Activated CD4-positive, alpha-beta T cell treated with anti-CD3 and anti-CD28 coated beads, Interleukin-2, amount 50 U/mL, for 16 hours (primary cell): ENCODE measurements at regions not wholly inside any gene's neighbourhood (a gene's known extent, or its start where the extent isn't known, plus 50 kb on each side); places are given as distances from the start of the nearest gene placed in this dataset.

Experiments used
- DNase-seq: peaks from one replicate; pipeline ENCODE4 v3.0.0-alpha.2; 2020

DNA sequence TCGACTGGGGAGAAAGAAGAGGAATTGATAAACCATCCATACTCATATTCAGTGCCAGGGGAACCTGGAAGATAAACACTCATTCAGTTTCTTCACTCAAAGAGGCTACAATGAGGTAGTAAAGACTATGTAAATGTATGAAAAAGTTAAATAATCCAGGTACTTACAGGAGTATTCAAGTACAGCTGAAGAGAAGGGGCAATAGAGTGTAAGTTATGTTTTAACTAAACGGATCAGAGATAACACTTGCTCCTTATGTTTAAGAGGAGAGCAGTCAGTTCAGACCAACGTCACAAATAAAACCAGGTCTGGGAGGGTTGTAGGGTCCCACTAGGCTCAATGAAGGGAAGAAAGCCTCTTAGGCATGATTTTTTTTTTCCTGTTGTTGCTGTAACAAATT is 358.3 kb upstream of the SMIM21 start:
- DNase-seq = no peak

DNA sequence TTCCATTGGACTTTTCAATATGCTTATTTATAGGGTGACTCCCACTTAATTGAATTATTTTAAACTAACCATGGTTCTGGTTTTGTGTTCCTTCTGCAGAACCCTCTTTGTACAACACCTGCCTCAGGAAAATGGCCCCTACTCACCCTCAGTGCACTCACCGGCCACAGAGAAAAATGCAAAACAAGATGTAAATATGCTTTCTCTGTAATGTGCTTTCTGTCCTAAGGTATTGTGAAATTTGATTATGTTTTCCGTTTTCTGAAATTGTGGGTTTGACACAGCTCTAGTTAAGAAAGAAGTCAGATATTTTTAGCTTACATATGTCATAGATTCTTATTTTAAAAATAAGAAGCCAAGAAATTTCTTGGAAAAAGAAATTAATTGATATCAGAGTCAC is 357.7 kb upstream of the SMIM21 start:
- no peak for DNase-seq

DNA sequence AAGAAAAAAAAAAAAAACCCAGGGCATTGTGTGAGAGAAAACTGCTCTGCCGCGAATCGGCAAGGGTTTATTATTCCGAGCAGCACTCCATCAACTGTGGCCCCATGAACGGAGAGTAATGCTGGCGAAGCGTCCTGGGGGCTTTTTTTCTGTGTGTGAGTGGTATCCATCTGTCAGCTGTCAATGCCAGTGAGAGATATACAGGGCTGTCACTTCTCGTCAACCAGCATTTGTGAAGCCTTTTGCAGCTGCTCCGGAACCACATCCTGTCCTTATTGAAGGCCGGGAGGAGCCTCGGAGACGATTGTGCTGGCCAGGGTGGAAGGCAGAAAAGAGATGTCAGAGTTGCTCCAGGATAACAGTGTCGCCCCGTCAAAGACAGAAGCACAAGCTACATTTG is 356.9 kb upstream of the SMIM21 start:
- no peak for DNase-seq

DNA sequence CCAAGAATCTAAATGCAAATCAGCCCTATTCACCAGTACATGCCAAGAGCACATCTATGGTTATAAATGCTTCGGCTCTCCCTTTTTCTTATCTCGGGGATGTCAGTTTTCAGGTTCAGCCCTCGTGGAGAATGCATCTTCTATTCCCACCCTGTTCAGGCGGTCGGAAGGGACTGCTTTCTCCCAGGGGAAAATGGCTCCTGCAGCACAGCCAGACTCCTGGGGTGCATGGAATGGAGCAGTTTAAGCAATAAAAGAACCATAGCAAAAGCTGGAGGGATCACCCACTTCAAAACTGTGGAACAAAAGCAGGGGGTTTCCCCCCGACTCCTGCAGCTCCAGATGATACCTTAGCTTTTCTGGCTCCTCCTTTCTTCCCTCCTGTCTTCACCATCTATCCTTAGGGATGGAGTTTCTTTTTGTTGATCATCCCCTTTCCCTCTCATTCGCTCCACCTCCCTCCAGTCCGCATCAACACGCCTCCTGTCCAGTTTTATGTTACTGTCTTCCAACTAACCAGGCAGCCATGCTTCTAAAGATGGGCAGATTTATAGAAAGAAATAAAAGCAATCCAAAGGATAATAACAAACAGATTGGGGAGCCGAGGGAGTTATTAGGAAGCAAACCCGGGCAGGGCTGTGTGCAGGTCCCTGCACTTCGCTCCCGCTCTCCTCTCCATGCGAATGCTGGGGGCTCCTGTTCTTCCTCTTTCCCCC is 356.2 kb upstream of the SMIM21 start:
- DNase-seq = no peak

DNA sequence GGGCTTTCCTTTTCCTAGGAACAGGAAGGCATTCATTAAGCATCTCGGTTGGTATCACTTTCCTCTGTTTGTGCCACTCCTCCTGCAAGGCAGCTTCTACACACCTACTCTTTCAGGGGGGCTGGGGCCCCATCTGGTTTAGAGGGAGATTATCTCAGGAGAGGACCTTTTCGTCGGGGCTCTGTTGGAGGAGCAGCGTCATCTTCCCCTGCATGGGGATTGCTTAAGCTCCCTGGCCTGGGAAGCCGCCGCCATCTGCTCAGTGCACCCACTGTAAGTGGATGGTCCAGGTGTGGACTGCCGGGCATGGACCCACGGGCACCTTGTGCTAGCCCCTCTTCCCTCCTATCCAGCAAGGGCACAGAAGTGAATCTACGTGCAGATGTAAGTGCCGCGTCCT is 355.3 kb upstream of the SMIM21 start:
- no peak for DNase-seq

DNA sequence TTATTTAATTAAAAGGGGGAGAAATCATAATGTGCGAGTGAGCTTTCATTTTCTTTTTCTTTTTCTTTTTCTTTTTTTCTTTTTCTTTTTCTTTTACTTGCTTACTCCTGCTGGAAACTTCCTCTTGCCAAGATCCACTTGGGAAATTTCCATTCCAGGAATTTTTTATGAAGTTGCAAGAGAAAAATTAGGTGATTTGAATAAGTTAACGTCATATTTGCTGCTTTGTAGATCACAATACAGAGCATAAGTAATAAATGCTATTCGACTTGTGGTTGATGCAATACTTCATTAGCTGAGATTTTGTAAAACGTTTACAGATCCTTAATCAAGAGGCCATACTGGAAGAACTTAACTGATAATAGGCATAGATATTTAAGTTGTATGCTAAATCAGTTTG is 354.7 kb upstream of the SMIM21 start:
- no peak for DNase-seq

DNA sequence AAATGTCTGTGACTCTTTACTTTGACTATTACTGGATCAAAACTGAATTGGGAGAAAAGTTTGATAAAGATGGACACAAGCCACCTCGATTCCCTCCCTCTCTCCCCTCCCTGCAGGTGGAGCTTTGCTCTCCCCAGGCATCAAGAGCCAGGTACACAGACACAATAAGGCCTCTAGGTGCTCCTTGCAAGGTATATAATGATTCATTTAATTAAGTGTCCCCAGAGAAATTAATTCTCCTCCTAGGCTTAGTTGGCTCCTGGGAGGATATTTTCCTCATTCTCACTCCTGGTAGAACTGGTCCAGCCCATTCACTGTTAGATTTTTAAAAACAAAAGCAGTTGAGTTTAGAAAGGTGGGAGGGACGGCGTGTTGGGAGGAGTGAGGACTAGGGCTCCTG is 352.4 kb upstream of the SMIM21 start:
- DNase-seq = no peak

DNA sequence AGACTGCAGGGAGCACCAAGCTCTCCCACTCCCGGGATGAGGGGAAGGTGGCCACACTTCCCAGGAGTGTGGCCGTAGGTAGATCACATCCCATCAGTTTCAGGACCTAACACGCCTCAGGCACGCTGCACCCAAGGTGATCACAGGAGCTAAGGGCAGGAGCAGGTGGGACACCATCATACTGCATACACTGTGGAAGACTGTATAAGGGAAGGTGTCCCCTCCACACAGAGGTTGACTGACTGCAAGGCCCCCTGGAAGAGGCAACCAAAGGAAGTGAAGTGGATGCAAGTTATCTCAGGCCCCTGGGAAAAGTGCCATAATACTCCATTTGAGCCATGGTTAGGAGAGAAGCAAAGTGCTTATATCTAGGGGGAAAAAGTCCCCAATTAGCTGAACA is 351.9 kb upstream of the SMIM21 start:
- no peak for DNase-seq

DNA sequence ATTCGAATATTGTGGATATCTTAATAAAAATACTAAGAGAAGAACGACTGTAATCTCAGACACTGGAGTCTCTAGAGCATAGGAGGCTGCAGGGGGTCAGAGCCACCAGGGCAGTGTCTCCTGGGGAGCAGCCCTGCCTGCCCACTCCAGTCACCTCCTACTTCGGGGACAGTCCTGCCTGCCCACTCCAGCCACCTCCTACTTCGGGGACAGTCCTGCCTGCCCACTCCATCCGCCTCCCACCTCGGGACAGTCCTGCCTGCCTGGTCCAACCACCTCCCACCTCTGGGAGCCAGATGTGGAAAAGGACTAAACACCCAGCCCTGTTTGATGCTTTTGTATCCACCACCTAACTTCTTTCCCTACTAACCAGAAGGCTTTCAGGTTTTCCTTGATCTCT is 350.1 kb upstream of the SMIM21 start:
- DNase-seq = no peak

DNA sequence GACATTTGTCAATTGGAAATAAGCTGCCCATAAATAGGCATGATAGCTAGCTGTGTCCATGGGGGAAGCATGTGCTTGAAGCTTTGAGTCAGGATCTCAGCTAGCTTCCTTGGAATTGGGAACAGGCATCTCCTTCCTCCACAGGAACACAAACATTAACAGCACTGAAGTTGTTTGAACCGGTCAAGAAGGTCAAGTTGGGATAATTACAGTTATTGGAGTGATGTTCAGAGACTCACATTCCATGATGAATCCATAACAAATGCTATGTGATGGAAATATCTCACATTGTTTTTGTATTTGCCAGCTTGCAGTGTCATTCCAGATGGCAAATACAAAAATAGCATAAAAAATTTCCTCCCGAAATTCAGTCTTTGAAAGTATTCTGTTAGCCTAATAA is 347.6 kb upstream of the SMIM21 start:
- no peak for DNase-seq

DNA sequence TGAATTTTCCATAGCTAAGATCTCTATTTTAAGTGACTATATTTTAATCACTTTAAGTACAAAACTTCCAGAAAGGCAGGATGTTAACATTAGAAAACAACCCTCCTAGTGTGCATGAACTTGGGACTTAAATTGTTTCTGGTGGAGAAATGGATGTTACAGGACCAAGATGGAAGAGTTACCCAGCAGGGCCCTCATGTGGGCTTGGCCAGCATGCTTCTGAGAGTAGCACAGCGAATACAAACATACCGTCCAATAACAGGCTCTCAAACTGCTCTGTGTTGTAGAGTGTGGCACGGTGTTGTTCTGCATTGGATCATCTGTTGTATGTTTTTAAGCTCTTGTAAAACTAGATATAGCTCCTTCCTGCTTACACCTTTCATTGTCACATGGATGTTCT is 346.1 kb upstream of the SMIM21 start:
- no peak for DNase-seq

DNA sequence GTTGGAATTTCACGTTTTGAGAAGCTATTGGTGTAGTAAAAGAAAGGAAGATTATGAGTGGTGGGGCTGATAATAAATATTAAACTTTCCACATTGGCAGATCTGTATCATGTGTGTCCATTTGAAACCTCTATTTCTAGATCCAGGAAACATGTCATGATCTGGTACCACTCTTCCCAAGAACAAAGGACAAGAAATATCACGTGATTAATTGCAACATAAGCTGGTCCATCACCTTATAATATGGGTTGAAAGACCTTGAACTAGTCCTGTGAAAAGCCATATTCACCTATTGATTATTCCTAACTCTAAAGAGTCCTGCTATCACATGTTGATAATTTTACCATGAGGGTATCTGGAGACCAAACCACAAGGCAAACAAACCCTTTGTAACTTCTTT is 335.3 kb upstream of the SMIM21 start:
- DNase-seq = no peak

DNA sequence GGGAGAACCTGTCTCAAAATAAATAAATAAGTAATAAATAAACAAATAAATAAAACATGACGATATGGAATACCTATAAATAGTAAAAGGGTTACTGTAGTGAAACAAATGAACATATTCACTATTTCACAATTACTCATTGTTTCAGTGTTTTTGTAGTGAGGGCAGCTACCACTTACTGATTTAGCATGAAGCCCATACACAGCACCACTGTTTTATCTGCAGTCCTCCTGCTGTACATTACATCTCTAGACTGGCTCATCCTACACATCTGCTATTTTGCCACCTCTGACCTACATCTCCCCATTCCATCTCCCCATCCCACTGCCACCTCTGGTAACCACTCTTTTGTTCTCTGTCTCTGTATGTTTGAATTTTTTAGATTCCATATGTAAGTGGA is 332.7 kb upstream of the SMIM21 start:
- DNase-seq = no peak

DNA sequence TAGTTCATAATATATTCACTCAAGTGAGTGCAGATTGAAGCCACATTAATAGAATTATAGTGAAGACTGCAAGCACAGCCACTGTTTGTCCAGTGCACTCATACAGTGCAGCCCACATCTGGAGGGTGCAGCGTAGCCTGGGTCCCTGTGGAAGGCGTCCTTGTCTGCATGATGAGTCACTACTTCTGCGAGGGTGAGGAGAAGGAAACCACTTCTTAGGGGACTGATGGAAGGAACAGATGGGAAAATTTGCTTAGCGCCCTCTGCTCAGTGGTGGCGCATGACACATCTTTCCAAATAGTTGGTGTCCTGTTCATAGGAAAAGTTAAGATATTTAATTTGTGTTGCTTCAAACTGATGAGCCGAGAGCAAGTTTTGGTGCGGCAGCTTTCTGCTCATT is 330.4 kb upstream of the SMIM21 start:
- no peak for DNase-seq

DNA sequence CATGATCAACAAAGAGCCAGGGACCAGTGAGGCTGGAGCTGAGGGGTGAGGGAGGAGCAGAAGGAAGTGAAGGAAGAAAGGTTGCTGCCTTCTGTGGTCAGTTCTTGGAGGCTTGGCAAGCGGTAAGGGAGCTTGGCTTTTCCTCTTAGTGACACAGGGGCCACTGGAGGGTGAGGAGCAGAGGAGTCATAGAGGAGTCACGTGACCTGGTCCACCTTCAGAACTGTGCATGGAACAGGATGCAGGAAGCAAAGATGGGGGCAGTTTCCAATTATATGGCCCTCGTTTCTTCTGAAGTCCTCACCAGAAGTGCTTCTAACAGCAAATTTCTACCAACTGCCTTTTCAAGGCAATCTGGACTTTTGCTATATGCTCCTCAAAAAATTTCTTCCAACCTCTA is 326.9 kb upstream of the SMIM21 start:
- DNase-seq = no peak

DNA sequence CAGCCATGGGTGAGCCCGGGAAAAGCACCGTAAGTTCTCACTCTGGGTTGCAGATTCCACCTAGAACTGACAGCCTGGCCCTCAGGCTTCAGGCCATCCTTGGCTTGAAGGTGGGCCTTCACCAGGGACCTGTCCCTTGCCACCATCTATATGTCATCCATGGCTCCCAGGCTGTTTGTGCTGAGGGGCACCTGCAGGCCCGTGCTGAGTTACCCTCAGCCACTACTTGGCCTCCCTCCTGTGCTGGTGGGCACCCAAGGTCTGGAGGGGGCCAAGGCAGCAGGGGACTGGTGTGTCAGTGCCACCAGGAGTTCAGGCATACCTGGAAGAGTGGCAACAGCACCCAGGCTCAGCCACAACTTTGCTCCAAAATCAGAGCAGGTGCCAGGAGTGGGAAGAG is 326.2 kb upstream of the SMIM21 start:
- no peak for DNase-seq

DNA sequence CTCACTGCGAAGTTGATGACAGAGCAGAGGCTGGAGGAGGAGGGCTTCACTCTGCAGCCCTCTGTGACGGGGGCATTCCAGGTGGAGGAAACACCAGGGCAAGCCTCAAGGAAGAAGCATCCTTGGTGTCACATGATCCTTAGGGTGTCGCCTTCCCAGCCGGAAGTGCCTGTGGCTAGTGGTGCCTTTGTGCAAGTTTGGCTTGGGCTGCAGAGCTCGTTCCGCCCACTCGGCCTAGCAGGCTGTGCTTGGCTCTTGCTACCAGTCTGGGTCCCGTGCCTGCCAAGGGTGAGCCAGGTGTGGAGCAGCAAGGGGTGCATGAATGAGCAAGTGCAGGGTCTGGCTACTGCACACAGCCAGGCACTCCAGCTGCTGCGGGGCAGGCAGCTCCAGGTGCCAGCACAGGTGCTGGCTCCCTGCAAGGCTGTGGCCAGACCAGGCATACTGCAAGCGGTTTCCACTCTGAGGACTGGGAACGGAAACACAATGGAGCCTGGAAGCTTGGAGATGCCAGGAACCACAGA is 325.3 kb upstream of the SMIM21 start:
- no peak for DNase-seq

DNA sequence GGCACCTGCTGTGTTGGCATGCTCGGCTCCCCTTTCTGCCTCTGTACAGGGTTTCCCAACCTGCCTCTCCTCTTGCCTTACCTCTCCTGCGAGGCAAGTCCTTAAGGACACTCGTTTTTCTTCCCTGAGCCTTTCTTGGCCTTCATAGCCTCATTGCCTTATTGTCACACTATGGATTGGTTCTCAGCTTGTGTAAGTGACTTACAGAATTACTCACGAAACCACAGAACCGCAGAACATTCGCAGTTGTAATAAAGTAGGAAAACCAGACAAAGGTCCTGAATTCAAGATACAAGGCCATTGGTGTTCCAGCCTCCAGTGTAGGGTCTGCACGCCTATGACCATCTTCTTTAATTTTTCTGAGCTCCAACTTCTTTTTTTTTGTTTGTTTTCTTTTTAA is 317.6 kb upstream of the SMIM21 start:
- DNase-seq = no peak

DNA sequence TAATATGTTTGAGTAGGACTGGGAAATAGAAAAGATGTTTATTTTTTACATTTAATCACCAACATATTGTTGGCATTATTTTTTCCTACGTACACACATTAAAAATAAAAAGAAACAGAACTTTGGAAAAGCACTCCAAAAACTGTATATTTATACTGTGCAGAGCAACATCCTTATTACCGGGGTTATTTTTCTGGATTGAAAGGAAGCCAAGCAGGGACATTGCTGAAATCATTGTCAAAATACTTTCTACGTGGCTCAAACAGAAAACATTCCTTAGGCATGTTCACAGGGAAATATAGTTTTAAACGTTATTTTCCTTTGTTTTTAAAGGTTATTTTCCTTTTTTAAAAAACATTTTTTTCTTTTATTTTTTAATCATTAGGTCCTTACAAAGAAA is 315.0 kb upstream of the SMIM21 start:
- DNase-seq = no peak

DNA sequence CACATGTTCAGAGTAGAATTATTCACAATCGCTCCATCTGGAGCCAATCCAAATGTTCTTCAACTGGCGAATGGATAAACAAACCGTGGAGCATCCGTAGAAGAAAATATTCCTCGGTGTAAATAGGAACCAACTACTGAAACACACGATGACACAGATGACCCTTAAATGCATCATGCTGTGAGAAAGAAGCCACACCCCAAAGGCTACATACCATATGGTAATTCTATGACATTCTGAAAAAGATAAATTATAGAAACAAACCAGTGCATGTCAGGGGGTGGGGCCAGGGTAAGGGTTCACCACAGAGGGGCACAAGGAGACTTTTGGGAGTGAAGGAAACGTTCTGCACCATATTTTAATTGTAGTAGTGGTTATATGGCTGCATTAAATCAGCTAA is 312.2 kb upstream of the SMIM21 start:
- no peak for DNase-seq

DNA sequence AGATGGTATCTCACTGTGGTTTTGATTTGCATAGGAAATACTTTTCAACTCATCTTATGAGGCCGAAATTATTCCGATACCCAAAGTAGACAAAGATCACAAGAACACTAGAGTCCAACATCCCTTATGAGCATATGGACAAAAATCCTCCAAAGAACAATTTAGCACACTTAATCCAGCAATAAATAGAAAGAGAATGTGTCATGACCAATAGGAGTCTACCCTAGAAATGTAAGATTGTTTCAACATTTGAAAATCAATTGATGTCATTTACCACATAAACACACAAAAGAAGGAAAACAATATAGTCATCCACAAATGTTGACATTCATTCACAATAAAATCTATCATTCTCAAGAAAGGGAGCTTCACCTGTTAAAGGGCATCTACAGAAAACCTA is 307.8 kb upstream of the SMIM21 start:
- no peak for DNase-seq

DNA sequence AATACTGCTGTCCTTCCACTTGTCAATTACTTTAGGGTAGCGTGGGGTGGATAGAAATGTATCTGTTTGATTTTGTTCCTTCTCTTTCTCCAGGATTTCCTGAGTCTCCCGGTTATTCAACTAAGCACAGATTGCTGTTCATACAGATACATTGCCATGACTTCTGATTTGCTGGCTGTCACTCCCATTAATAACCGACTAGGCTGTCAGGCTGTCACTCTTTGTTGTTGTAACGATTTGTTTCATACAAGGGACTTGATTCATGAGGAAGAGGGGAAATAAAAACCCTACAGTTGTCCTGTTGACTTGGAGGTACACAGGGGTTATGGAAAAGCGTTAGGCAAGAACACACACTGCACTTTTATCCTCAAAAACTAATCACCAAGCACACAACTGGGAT is 302.7 kb upstream of the SMIM21 start:
- no peak for DNase-seq

DNA sequence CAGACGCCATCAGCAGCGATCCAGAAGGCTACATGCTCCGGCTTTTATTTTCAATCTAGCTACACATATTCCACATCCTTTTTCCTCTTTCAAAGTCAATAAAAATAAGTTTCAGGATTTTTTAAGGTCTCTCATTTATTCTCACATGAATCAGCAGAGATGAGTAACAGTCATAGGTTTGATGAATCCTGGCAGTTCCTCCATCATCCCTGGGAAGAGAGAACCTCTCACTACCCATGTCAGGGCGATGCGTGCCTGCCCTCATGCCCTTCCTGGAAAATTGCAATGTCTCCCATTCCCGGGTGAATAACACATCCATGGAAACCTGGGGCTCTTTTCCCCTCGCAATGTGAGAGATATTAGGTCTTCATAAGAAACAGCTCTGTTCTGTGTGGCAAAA is 301.1 kb upstream of the SMIM21 start:
- no peak for DNase-seq

DNA sequence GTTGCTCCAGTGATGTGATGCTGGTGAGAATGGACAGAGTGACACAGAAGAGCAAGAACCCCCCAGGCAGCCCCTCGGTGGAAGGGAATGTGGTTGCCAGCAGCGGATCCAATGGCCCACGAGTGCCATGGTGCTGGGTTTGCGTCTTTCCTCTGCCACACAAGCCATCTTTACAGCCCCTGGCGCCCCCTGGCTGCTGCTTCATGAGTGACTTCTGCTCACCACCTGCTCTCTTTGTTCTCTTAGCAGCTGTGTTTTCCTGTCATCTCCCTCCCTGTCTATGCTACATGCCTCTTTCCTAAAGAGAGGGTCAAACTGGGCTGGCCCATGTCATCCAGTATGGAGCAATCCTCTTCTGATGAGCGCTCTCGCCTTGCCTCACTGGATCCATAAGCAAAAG is 300.0 kb upstream of the SMIM21 start:
- peak; percentile 37 for DNase-seq

DNA sequence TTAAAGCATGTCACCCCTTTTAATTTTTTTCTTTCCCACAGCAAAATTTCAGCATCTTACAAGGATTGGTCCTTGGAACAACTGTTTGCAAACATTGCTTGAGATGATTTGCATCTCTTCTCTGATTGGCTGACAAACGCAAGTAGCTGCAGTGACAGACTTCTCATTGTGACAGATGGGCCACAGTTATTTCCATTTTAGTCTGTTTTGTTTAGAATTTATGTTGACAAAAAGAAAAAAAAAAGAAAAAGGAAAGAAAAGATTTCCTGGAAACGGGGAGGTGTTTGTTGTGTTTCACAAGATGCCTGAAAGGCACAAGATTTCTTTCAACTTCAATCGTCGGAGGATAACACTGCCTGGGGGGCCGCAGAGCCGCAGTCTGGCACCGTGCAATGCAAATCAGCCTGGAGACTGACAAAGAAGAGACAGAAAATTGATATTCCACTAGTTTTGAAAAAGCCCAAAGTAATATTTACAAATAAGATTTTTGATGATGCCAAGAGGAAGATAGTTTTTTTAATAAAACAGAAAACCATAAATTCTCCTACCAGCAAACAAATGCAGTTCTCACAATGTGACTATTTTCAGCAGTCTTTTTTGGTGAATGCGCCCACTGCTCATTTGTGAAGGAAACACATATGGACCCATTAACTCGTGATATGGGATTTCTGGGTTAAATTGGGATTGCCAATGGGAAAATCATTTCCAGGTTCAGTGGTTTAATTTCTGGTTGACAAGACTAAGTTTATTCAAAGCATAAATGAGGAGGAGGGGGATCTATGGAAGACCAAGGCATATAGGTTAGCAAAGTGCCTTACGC is 296.2 kb upstream of the SMIM21 start:
- DNase-seq = no peak
